Breast epithelium (tissue), 4 donors: ENCODE measurements at regions not wholly inside any gene's neighbourhood (a gene's known extent, or its start where the extent isn't known, plus 50 kb on each side); places are given as distances from the start of the nearest gene placed in this dataset.

Experiments
- DNase-seq, 2 donors: peaks; one replicate each; pipeline ENCODE4 v3.0.0-alpha.2; 2019; ENCODE audit warnings: low spot score in 2 of 2
- H3K27ac ChIP-seq, 2 donors: fragments of 200-600 bp; sonication (generic) in 1 of 2; one replicate each; pipeline ENCODE4 v1.5.1; 2016 to 2019; ENCODE audit warnings: mild to moderate bottlenecking in 1 of 2
- H3K27me3 ChIP-seq, 2 donors: fragments of 200-600 bp; sonication (generic) in 1 of 2; one replicate each; pipeline versions ENCODE4 v1.5.1 to v1.6.0; 2017 to 2019; ENCODE audit warnings: control low read depth in 1 of 2, mild to moderate bottlenecking in 1 of 2
- H3K36me3 ChIP-seq: fragments of 200-600 bp; one replicate; pipeline ENCODE4 v1.5.1; 2019
- H3K4me1 ChIP-seq, 2 donors: fragments of 200-600 bp; sonication (generic); one replicate each; pipeline ENCODE4 v1.5.1; 2016 to 2019; ENCODE audit warnings: control low read depth in 1 of 2
- H3K4me3 ChIP-seq, 3 donors: fragments of 200-600 bp; sonication (generic); 1 replicate in 2 of 3; 2 replicates in 1 of 3; pipeline ENCODE4 v1.5.1; 2016 to 2019; ENCODE audit warnings: mild to moderate bottlenecking in 3 of 3, moderate library complexity in 2 of 3
- H3K9me3 ChIP-seq, 2 donors: fragments of 200-600 bp; sonication (generic) in 1 of 2; one replicate each; pipeline ENCODE4 v1.5.1; 2016 to 2019; ENCODE audit warnings: control low read depth in 1 of 2
- CTCF ChIP-seq, 3 donors: fragments of 450-650 bp; IDR thresholded peaks; one replicate each; pipeline ENCODE4 v1.5.1; 2016 to 2017; ENCODE audit warnings: antibody characterized with exemption in 3 of 3, mild to moderate bottlenecking in 3 of 3, moderate library complexity in 3 of 3
- POLR2A ChIP-seq: fragments of 450-650 bp; IDR thresholded peaks from one replicate; pipeline ENCODE4 v1.6.1; 2016; ENCODE audit warnings: antibody characterized with exemption, mild to moderate bottlenecking, moderate library complexity
- POLR2AphosphoS5 ChIP-seq, 3 donors: sonication (generic); formaldehyde crosslinking; IDR thresholded peaks; one replicate each; pipeline ENCODE4 v1.6.1; 2017; ENCODE audit warnings: antibody characterized with exemption in 3 of 3
- intact Hi-C: fragments of 100-400 bp; cut with DNase I; formaldehyde crosslinking; loops from one replicate; pipeline ENCODE4 v1.15.1; 2023; ENCODE audit warnings: low total_unique reads

- Histone ChIP-seq H3K36me3 (no peaks in the 10 kb centered on the region), H3K4me1 (no peaks in the 10 kb centered on the region), H3K27me3 (no peaks in the 10 kb centered on the region), H3K9me3 (no peaks in the 10 kb centered on the region), H3K27ac (no peak overlapping the region), H3K4me3 (no peak overlapping the region)
- intact Hi-C loops: no loop called here
- DNase-seq: no peak
- no peak for TF ChIP-seq CTCF (IDR thresholded peaks at IDR 0.05)
Observed at GRCh38 chr2:236772220-236772837, 202.7 kb downstream of the ACKR3 start.

GRCh38 chr2:236773206-236773605 lies 203.6 kb downstream of the ACKR3 start:
- TF ChIP-seq POLR2A: no peak
- no peak for TF ChIP-seq POLR2AphosphoS5 (IDR thresholded peaks at IDR 0.05)
- TF ChIP-seq CTCF (IDR thresholded peaks at IDR 0.05): no peak
- Histone ChIP-seq H3K27me3 (no peaks in the 10 kb centered on the region), H3K27ac (no peak overlapping the region), H3K4me1 (no peaks in the 10 kb centered on the region), H3K36me3 (no peaks in the 10 kb centered on the region), H3K4me3 (no peak overlapping the region), H3K9me3 (no peaks in the 10 kb centered on the region)
- intact Hi-C loops: no loop called here
- DNase-seq: no peak

GRCh38 chr2:236774171-236774570 lies 204.5 kb downstream of the ACKR3 start:
- Histone ChIP-seq H3K4me3 (no peak overlapping the region), H3K4me1 (no peaks in the 10 kb centered on the region), H3K27me3 (no peaks in the 10 kb centered on the region), H3K9me3 (no peaks in the 10 kb centered on the region), H3K36me3 (no peaks in the 10 kb centered on the region), H3K27ac (no peak overlapping the region)
- TF ChIP-seq POLR2A (no peak), CTCF (IDR thresholded peaks at IDR 0.05) (no peak), POLR2AphosphoS5 (IDR thresholded peaks at IDR 0.05) (no peak)
- DNase-seq: no peak
- intact Hi-C loops: no loop called here

GRCh38 chr2:236775511-236775910 lies 205.9 kb downstream of the ACKR3 start:
- TF ChIP-seq CTCF (IDR thresholded peaks at IDR 0.05): no peak
- TF ChIP-seq POLR2AphosphoS5 (IDR thresholded peaks at IDR 0.05): no peak
- no peak for TF ChIP-seq POLR2A
- Histone ChIP-seq H3K36me3 (no peaks in the 10 kb centered on the region), H3K4me1 (no peaks in the 10 kb centered on the region), H3K4me3 (no peak overlapping the region), H3K9me3 (no peaks in the 10 kb centered on the region), H3K27me3 (no peaks in the 10 kb centered on the region), H3K27ac (no peak overlapping the region)
- intact Hi-C loops: no loop called here
- DNase-seq: no peak

GRCh38 chr2:236776206-236776605 lies 206.6 kb downstream of the ACKR3 start:
- no peaks in the 10 kb centered on the region for H3K27me3 ChIP-seq
- H3K4me1 ChIP-seq: no peaks in the 10 kb centered on the region
- no peaks in the 10 kb centered on the region for H3K36me3 ChIP-seq
- intact Hi-C loops: no loop called here
- DNase-seq: no peak
- no peak overlapping the region for H3K4me3 ChIP-seq
- no peak overlapping the region for H3K27ac ChIP-seq
- H3K9me3 ChIP-seq: no peaks in the 10 kb centered on the region
- TF ChIP-seq POLR2A (no peak), CTCF (IDR thresholded peaks at IDR 0.05) (no peak), POLR2AphosphoS5 (IDR thresholded peaks at IDR 0.05) (no peak)
